AG09319 (cell line): ENCODE measurements at regions not wholly inside any gene's neighbourhood (a gene's known extent, or its start where the extent isn't known, plus 50 kb on each side); places are given as distances from the start of the nearest gene placed in this dataset.
A peak's percentile ranks its signal among the peaks of the same experiment; 100 is the strongest.

Source experiments
- DNase-seq: peaks from one replicate; pipeline ENCODE4 v3.0.0-alpha.2; 2010; ENCODE audit warnings: low read depth; ENCODE audit errors: extremely low read depth
- CTCF ChIP-seq: IDR thresholded peaks from 2 replicates; pipeline ENCODE4 v1.5.1; 2011; ENCODE audit warnings: low read depth, mild to moderate bottlenecking, inconsistent platforms, low read length, moderate library complexity

- no peak for DNase-seq
- no peak for TF ChIP-seq CTCF
Observed at GRCh38 chr7:111662386-111662785, 100.1 kb upstream of the IMMP2L start.

- no peak for TF ChIP-seq CTCF
- DNase-seq, result no peak
Observed at GRCh38 chr7:111660478-111660877, 98.2 kb upstream of the IMMP2L start.

- TF ChIP-seq CTCF, result no peak
- no peak for DNase-seq
Observed at GRCh38 chr7:111658546-111658945, 96.3 kb upstream of the IMMP2L start.

GRCh38 chr7:111657018-111657417 is 94.7 kb upstream of the IMMP2L start:
- DNase-seq, result no peak
- no peak for TF ChIP-seq CTCF

- no peak for TF ChIP-seq CTCF
- no peak for DNase-seq
Observed at GRCh38 chr7:111654343-111654742, 92.1 kb upstream of the IMMP2L start.

GRCh38 chr7:111653846-111654245 is 91.6 kb upstream of the IMMP2L start:
- TF ChIP-seq CTCF, result no peak

DNA sequence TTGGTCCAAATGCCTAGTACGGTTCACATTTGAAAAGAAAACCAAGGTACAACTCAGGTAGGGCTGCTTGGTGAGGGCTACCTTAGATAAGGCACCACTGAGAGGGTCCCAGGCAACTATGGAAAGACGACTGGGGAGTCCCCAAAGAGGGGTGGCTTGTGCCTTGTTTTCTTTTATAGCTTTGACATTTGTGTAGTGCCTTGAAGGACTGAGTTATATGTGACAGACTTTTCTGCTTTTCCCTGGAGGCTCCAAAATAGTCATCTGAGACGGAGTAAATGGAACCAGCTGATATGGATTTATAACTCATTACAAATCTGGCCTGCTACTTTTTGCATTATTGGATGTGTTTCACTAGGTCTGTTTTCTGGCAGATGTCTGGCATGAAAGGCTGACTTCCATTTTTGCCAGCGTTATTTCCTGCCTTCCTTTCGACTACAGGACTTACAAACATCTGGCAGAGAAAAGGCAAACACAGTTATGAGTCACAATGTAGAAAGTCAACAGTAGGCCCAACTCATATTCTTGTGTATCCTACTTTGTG is 88.2 kb upstream of the IMMP2L start:
- peak; percentile 28 for DNase-seq
- no peak for TF ChIP-seq CTCF

More at GRCh38 chr7:111653846-111654245, 91.6 kb upstream of the IMMP2L start:
- no peak for DNase-seq
